Heart left ventricle (tissue), 16 donors: ENCODE measurements at regions not wholly inside any gene's neighbourhood (a gene's known extent, or its start where the extent isn't known, plus 50 kb on each side); places are given as distances from the start of the nearest gene placed in this dataset.

Experiments
- ATAC-seq, 4 donors: fragments of 200-7000 bp; cut with Tn5 transposase; one replicate each; pipeline ENCODE4 v1.9.1; 2020 to 2022; ENCODE audit warnings: moderate library complexity in 4 of 4, mild to moderate bottlenecking in 3 of 4, moderate number of reproducible peaks in 1 of 4
- DNase-seq, 5 donors: peaks; one replicate each; pipeline ENCODE4 v3.0.0-alpha.2; 2020
- H3K27ac ChIP-seq, 12 donors: fragments of 200-600 bp; sonication (generic) in 4 of 12; one replicate each; pipeline versions ENCODE4 v1.5.0 to v1.8.0; 2016 to 2022; ENCODE audit warnings: mild to moderate bottlenecking in 2 of 12
- H3K27me3 ChIP-seq, 9 donors: fragments of 200-600 bp; sonication (generic) in 2 of 9; one replicate each; pipeline versions ENCODE4 v1.5.1 to v1.8.0; 2016 to 2022; ENCODE audit warnings: mild to moderate bottlenecking in 3 of 9
- H3K36me3 ChIP-seq, 9 donors: fragments of 200-600 bp; sonication (generic) in 2 of 9; one replicate each; pipeline versions ENCODE4 v1.5.0 to v1.8.0; 2018 to 2022; ENCODE audit warnings: mild to moderate bottlenecking in 2 of 9
- H3K4me1 ChIP-seq, 12 donors: fragments of 200-600 bp; sonication (generic) in 4 of 12; one replicate each; pipeline versions ENCODE4 v1.5.0 to v1.8.0; 2016 to 2022; ENCODE audit warnings: mild to moderate bottlenecking in 3 of 12
- H3K4me3 ChIP-seq, 12 donors: fragments of 200-600 bp; sonication (generic) in 4 of 12; one replicate each; pipeline versions ENCODE4 v1.5.0 to v1.8.0; 2017 to 2022; ENCODE audit warnings: mild to moderate bottlenecking in 9 of 12, moderate library complexity in 4 of 12
- H3K9me3 ChIP-seq, 12 donors: fragments of 200-600 bp; sonication (generic) in 4 of 12; one replicate each; pipeline versions ENCODE4 v1.5.0 to v1.8.0; 2016 to 2022; ENCODE audit warnings: mild to moderate bottlenecking in 1 of 12
- POLR2A ChIP-seq, 2 donors: fragments of 450-650 bp; IDR thresholded peaks; one replicate each; pipeline ENCODE4 v1.6.1; 2017; ENCODE audit warnings: antibody characterized with exemption in 2 of 2, mild to moderate bottlenecking in 2 of 2, moderate library complexity in 2 of 2
- WGBS, 4 donors: extraction: QIAGEN DNeasy Blood & Tissue Kit in 2 of 4; methylation state at CpG; one replicate each; pipeline versions ENCODE4 v1.1.5 to v1.1.7; 2013 to 2018; 5-methylcytosine and 5-hydroxymethylcytosine counted together
- intact Hi-C, 10 donors: fragments of 100-400 bp; cut with DNase I; formaldehyde crosslinking; loops; one replicate each; pipeline versions ENCODE4 v1.11.1 to v1.14.2; 2022
- TF ChIP-seq, protein P1 (sequence below), 12 donors: fragments of 200-600 bp; sonication (generic) in 4 of 12; IDR thresholded peaks; one replicate each; pipeline versions ENCODE4 v1.5.0 to v1.8.0; 2018 to 2022; ENCODE audit warnings: antibody characterized with exemption in 12 of 12, mild to moderate bottlenecking in 5 of 12
- donor health status: ischemic (EF 13 %, LVEDD 7.1; RV severe dilation, severe dysfunction).
- donor health status: healthy with polysubstance abuse.
- donor health status: DM: no; HTN: yes; CAD: no.
- donor health status: DM: no; HTN: no; CAD: no.
- donor health status: ischemic (EF 25% LVEDD 6.9; RV normal size, moderate dysfunction).
- donor health status: ischemic (EF 25% LVEDD 5.7; RV mildly dilated, moderate dysfunction).
- donor health status: healthy.
- donor health status: DM: yes; HTN: yes; CAD: no.
- donor health status: ischemic (EF 35%, LVEDD 5.7; RV mildly dilated, moderate dysfunction).
- donor health status: nonischemic (EF 11% LVEDD 7.7; RV severe dilation, severe dysfunction).
- donor health status: DM: yes; HTN: yes; CAD: no.
- donor health status: PGD.
- donor health status: ischemic (EF 29% LVEDD 5.4; RV normal size, mild dysfunction).
- donor health status: nonischemic (EF 23%, LVEDD 6.1; RV moderate dilation, normal function).

DNA sequence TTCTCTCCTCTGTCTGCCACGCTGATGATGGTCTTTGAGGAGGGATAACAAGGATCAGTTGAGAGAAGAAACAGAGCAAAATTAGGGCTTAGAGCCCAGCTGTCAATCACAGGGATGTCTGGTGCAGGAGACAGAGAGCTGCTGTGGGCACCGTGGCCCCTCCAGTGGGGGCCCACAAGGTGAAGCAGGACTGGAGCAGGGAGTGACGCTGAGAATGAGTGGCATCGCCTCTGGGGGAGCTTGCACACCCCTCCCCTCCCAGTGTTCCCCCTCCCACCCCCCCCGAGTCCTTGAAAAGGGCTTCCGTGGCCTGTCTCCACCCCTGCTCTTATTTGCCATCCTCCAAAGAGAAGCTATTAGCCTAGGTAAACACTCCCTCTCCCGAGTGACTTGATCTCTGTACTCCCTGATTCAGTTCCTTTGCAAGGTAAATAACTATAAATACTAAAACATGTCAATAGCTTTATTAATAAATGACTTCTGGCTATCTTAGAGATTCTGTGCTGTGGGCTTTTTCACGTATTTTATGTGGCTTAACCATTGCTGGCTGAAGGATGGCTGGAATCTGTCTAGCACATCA, 440.0 kb downstream of the ZNF536 start:
- TF ChIP-seq, protein P1, sequence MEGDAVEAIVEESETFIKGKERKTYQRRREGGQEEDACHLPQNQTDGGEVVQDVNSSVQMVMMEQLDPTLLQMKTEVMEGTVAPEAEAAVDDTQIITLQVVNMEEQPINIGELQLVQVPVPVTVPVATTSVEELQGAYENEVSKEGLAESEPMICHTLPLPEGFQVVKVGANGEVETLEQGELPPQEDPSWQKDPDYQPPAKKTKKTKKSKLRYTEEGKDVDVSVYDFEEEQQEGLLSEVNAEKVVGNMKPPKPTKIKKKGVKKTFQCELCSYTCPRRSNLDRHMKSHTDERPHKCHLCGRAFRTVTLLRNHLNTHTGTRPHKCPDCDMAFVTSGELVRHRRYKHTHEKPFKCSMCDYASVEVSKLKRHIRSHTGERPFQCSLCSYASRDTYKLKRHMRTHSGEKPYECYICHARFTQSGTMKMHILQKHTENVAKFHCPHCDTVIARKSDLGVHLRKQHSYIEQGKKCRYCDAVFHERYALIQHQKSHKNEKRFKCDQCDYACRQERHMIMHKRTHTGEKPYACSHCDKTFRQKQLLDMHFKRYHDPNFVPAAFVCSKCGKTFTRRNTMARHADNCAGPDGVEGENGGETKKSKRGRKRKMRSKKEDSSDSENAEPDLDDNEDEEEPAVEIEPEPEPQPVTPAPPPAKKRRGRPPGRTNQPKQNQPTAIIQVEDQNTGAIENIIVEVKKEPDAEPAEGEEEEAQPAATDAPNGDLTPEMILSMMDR (IDR thresholded peaks at IDR 0.05): no peak
- TF ChIP-seq POLR2A (IDR thresholded peaks at IDR 0.05): no peak
- H3K36me3 ChIP-seq: no peaks in the 10 kb centered on the region
- intact Hi-C loops: no loop called here
- 45 to 59% (median 51%) methylated on average over 7 to 8 of the region's 8 CpGs for WGBS, 4 donors
- H3K9me3 ChIP-seq: peaks cover 0 to 10% (median 0%) of the 10 kb centered on the region in 12 donors
- H3K27ac ChIP-seq: no peak overlapping the region
- ATAC-seq (no peak), DNase-seq (no peak)
- H3K27me3 ChIP-seq: peaks cover 0 to 25% (median 2%) of the 10 kb centered on the region in 9 donors
- no peak overlapping the region for H3K4me3 ChIP-seq
- H3K4me1 ChIP-seq: no peaks in the 10 kb centered on the region

DNA sequence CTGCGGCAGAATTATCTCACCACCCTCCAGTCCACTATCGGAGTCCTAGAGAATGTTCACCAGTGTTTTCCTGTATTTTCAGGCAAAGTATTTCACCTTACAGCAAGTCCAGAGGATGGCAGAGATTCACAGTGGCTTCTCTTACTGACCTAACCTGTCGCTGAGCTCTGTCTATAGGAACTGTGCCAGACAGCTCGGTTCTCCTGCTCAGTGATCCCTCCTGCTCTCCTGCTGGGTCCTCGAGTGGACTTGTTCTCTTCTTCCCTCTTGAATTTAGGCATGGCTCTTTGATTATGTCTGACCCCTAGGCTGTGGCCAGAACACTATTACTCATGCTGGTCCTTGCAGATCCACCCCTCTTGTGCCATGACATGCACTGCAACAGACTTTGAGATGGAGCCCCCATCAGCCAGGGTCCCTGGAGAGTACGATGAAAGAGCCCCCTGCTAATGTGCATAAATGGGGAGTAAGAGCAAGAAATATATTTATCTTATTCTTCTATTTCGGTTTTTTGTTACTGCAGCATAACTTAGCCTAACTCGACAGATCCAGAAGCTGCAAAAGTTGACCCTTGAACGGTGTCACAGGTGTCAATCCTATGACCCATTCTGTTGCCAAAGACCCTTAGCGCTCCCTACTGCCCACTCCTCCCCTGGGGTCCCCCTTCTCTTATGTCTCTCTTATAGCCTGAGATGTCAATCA, 439.4 kb downstream of the ZNF536 start:
- H3K36me3 ChIP-seq: no peaks in the 10 kb centered on the region
- no peak for DNase-seq
- peaks cover 0 to 11% (median 0%) of the 10 kb centered on the region in 12 donors for H3K9me3 ChIP-seq
- H3K27ac ChIP-seq: no peak overlapping the region
- H3K27me3 ChIP-seq: peaks cover 0 to 25% (median 2%) of the 10 kb centered on the region in 9 donors
- no peak for ATAC-seq
- no peak overlapping the region for H3K4me3 ChIP-seq
- no peak for TF ChIP-seq POLR2A (IDR thresholded peaks at IDR 0.05)
- TF ChIP-seq, protein P1 (IDR thresholded peaks at IDR 0.05): no peak
- H3K4me1 ChIP-seq: no peaks in the 10 kb centered on the region
- intact Hi-C loops: no loop called here
- 75 to 85% (median 81%) methylated on average over 10 of the region's 10 CpGs for WGBS, 4 donors

DNA sequence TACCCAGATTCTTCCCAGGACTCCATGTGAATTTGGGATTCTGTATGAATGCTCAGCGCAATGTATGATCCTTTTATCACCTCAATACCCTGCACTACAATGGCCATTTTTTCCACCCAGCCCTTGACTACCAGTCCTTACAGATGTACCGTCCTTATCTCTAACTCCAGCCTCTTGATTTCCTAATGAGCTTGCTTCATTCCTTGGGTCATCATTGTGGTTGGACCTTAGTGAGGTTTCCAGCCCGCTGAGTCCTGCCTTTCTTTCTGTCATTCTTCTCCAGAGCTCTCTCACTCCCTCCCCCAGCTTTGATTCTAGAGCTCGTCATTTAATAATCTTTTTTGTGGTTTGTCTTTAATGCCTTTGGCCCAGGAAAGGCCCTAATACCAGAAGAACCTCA, 438.5 kb downstream of the ZNF536 start:
- peaks cover 0 to 11% (median 0%) of the 10 kb centered on the region in 12 donors for H3K9me3 ChIP-seq
- H3K36me3 ChIP-seq: no peaks in the 10 kb centered on the region
- no peak overlapping the region for H3K27ac ChIP-seq
- WGBS, 4 donors: 51 to 62% (median 59%) methylated on average over 4 of the region's 4 CpGs
- ATAC-seq (no peak), DNase-seq (no peak)
- H3K4me3 ChIP-seq: no peak overlapping the region
- no peak for TF ChIP-seq POLR2A (IDR thresholded peaks at IDR 0.05)
- TF ChIP-seq, protein P1 (IDR thresholded peaks at IDR 0.05): no peak
- no peaks in the 10 kb centered on the region for H3K4me1 ChIP-seq
- peaks cover 0 to 31% (median 2%) of the 10 kb centered on the region in 9 donors for H3K27me3 ChIP-seq
- intact Hi-C loops: no loop called here

DNA sequence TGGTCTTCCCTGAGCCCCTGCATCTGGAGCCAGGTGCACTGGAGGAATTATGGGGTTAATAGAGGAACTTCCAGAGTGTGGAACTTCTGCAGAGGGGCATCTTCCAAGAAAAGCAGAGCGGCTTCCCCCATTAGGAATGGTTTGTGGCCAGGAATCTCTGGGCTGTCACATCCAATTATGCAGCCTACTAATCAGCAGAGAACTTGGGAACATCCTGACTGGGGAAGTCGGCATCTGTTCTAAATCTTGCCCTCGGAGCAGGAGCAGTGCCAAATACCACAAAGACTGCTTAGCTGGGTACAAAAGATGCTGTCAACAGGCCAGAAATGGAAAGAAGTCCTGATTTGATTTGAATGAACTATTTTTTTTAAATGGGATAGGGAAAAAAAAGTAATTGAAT, 435.1 kb downstream of the ZNF536 start:
- H3K4me1 ChIP-seq: no peaks in the 10 kb centered on the region
- intact Hi-C loops: no loop called here
- ATAC-seq: no peak
- TF ChIP-seq POLR2A (IDR thresholded peaks at IDR 0.05): no peak
- TF ChIP-seq, protein P1 (IDR thresholded peaks at IDR 0.05): no peak
- 39 to 51% (median 50%) methylated on average over 3 of the region's 3 CpGs for WGBS, 4 donors
- no peak overlapping the region for H3K4me3 ChIP-seq
- H3K27ac ChIP-seq: no peak overlapping the region
- H3K27me3 ChIP-seq: peaks cover 0 to 41% (median 14%) of the 10 kb centered on the region in 9 donors
- H3K9me3 ChIP-seq: peaks cover 0 to 11% (median 0%) of the 10 kb centered on the region in 12 donors
- no peaks in the 10 kb centered on the region for H3K36me3 ChIP-seq
- DNase-seq: no peak
